GM12874 (cell line): ENCODE measurements at regions not wholly inside any gene's neighbourhood (a gene's known extent, or its start where the extent isn't known, plus 50 kb on each side); places are given as distances from the start of the nearest gene placed in this dataset.
A peak's percentile ranks its signal among the peaks of the same experiment; 100 is the strongest.

ENCODE experiments used
- CTCF ChIP-seq: IDR thresholded peaks from 2 replicates; pipeline ENCODE4 v1.5.1; 2011; ENCODE audit warnings: low read depth, mild to moderate bottlenecking, control low read depth, low read length, moderate library complexity; ENCODE audit not compliant: insufficient read depth

GRCh38 chr3:187450431-187451190 lies 82.4 kb downstream of the RTP4 start:
- no peak for TF ChIP-seq CTCF

GRCh38 chr3:187448674-187449073 lies 80.5 kb downstream of the RTP4 start:
- TF ChIP-seq CTCF = no peak

GRCh38 chr3:187447737-187448136 lies 79.6 kb downstream of the RTP4 start:
- TF ChIP-seq CTCF = no peak

GRCh38 chr3:187445356-187445755 lies 77.2 kb downstream of the RTP4 start:
- TF ChIP-seq CTCF = no peak

GRCh38 chr3:187434524-187434923 lies 66.3 kb downstream of the RTP4 start:
- no peak for TF ChIP-seq CTCF

GRCh38 chr3:187430576-187430975 lies 62.4 kb downstream of the RTP4 start:
- peak; percentile 36; the same call in 1 of the 2 replicates for TF ChIP-seq CTCF
